GM23248 (cell line): ENCODE measurements at regions not wholly inside any gene's neighbourhood (a gene's known extent, or its start where the extent isn't known, plus 50 kb on each side); places are given as distances from the start of the nearest gene placed in this dataset.

Experiments
- DNase-seq: peaks from one replicate; pipeline ENCODE4 v3.0.0-alpha.2; 2015
- H2AFZ ChIP-seq: fragments of 200-600 bp; sonication (generic); 2 replicates; pipeline ENCODE4 v1.6.1; 2016; ENCODE audit warnings: antibody characterized with exemption
- H3F3A ChIP-seq: fragments of 200-600 bp; sonication (generic); 2 replicates; pipeline ENCODE4 v1.6.1; 2016; ENCODE audit warnings: mild to moderate bottlenecking, antibody characterized with exemption, mixed run types; ENCODE audit not compliant: insufficient read depth
- H3K27ac ChIP-seq: fragments of 200-600 bp; sonication (generic); 2 replicates; pipeline ENCODE4 v1.5.1; 2016; ENCODE audit warnings: mild to moderate bottlenecking
- H3K27me3 ChIP-seq: fragments of 200-600 bp; sonication (generic); replicated peaks from 2 replicates; pipeline ENCODE4 v1.6.1; 2016; ENCODE audit warnings: mild to moderate bottlenecking; ENCODE audit not compliant: insufficient read depth
- H3K36me3 ChIP-seq: fragments of 200-600 bp; sonication (generic); 2 replicates; pipeline ENCODE4 v1.6.1; 2016; ENCODE audit warnings: low read depth, mild to moderate bottlenecking
- H3K4me1 ChIP-seq: fragments of 200-600 bp; sonication (generic); 2 replicates; pipeline ENCODE4 v1.6.1; 2016; ENCODE audit warnings: mild to moderate bottlenecking; ENCODE audit not compliant: insufficient read depth
- H3K4me2 ChIP-seq: fragments of 200-600 bp; sonication (generic); one replicate; pipeline ENCODE4 v1.6.1; 2016; ENCODE audit warnings: mild to moderate bottlenecking; ENCODE audit not compliant: unreplicated experiment
- H3K4me3 ChIP-seq: fragments of 200-600 bp; sonication (generic); 2 replicates; pipeline ENCODE4 v1.5.1; 2016; ENCODE audit warnings: mild to moderate bottlenecking
- H3K79me2 ChIP-seq: fragments of 200-600 bp; sonication (generic); 2 replicates; pipeline ENCODE4 v1.6.1; 2016; ENCODE audit warnings: mild to moderate bottlenecking; ENCODE audit not compliant: insufficient read depth
- H3K9ac ChIP-seq: fragments of 200-600 bp; sonication (generic); 2 replicates; pipeline ENCODE4 v1.6.1; 2016; ENCODE audit warnings: mild to moderate bottlenecking
- H3K9me2 ChIP-seq: fragments of 200-600 bp; sonication (generic); 2 replicates; pipeline ENCODE4 v1.6.1; 2016; ENCODE audit warnings: mixed run types, mild to moderate bottlenecking, moderate library complexity; ENCODE audit not compliant: insufficient read depth
- H3K9me3 ChIP-seq: fragments of 200-600 bp; sonication (generic); one replicate; pipeline ENCODE4 v1.6.1; 2017; ENCODE audit warnings: low read depth
- H4K20me1 ChIP-seq: fragments of 200-600 bp; sonication (generic); 2 replicates; pipeline ENCODE4 v1.6.0; 2016; ENCODE audit not compliant: insufficient read depth
- EZH2 ChIP-seq: fragments of 200-600 bp; sonication (generic); IDR thresholded peaks from 2 replicates; pipeline ENCODE4 v1.6.1; 2018; ENCODE audit warnings: antibody characterized with exemption, mild to moderate bottlenecking; ENCODE audit not compliant: insufficient read depth, poor library complexity, severe bottlenecking
- EZH2phosphoT487 ChIP-seq: fragments of 200-600 bp; sonication (generic); IDR thresholded peaks from 2 replicates; pipeline ENCODE4 v1.6.1; 2018; ENCODE audit warnings: antibody characterized with exemption, moderate library complexity, mild to moderate bottlenecking, low read depth; ENCODE audit not compliant: insufficient read depth
- WGBS, 2 experiments: methylation state at CpG; one replicate each; pipeline ENCODE4 v1.1.6; 2015 to 2017; ENCODE audit warnings: low lambda C conversion rate in 2 of 2, low coverage in 1 of 2; ENCODE audit errors: missing lambda C conversion rate in 2 of 2; 5-methylcytosine and 5-hydroxymethylcytosine counted together
- in situ Hi-C: fragments of 300-500 bp; cut with MboI; formaldehyde crosslinking; loops from 2 replicates; pipeline ENCODE4 v1.15.0; 2020

GRCh38 chr2:37471994-37472393, 127.6 kb downstream of the QPCT start:
- Histone ChIP-seq H4K20me1 (no peaks in the 10 kb centered on the region), H3K27me3 (no peaks in the 10 kb centered on the region), H3K36me3 (no peaks in the 10 kb centered on the region), H3K9me3 (no peaks in the 10 kb centered on the region), H3K9me2 (no peaks in the 10 kb centered on the region), H3K27ac (peak overlapping the region; percentile 74), H3K4me1 (peaks cover 28% of the 10 kb centered on the region), H3F3A (peaks cover 27% of the 10 kb centered on the region), H2AFZ (no peak overlapping the region), H3K4me3 (0 out of 2 replicates have a peak overlapping the region, but pooled peaks have one; percentile 18), H3K9ac (peak overlapping the region; percentile 36; the same call in 1 of the 2 replicates), H3K4me2 (peak overlapping the region; percentile 68), H3K79me2 (no peaks in the 10 kb centered on the region)
- TF ChIP-seq EZH2 (no peak), EZH2phosphoT487 (no peak)
- in situ Hi-C loops: no loop called here
- 0 to 2% methylated on average over 1 of the region's 1 CpG for WGBS, 2 experiments
- DNase-seq: peak; percentile 92

- TF ChIP-seq EZH2phosphoT487: no peak
- no peak for TF ChIP-seq EZH2
- Histone ChIP-seq H4K20me1 (no peaks in the 10 kb centered on the region), H3K4me1 (peaks cover 38% of the 10 kb centered on the region), H3K9me3 (no peaks in the 10 kb centered on the region), H3K9ac (peak overlapping the region; percentile 36; the same call in 1 of the 2 replicates), H3F3A (peaks cover 27% of the 10 kb centered on the region), H2AFZ (no peak overlapping the region), H3K27me3 (no peaks in the 10 kb centered on the region), H3K4me2 (peak overlapping the region; percentile 68), H3K9me2 (no peaks in the 10 kb centered on the region), H3K4me3 (no peak overlapping the region), H3K27ac (peak overlapping the region; percentile 74), H3K36me3 (no peaks in the 10 kb centered on the region), H3K79me2 (no peaks in the 10 kb centered on the region)
- DNase-seq: peak; percentile 88
- WGBS, 2 experiments: 28 to 31% methylated on average over 2 of the region's 2 CpGs
- in situ Hi-C loops: no loop called here
Measured at GRCh38 chr2:37472959-37473358, 128.5 kb downstream of the QPCT start.

- no peaks in the 10 kb centered on the region for H3K9me2 ChIP-seq
- peaks cover 22% of the 10 kb centered on the region for H3F3A ChIP-seq
- no peaks in the 10 kb centered on the region for H3K27me3 ChIP-seq
- DNase-seq: no peak
- TF ChIP-seq EZH2 (no peak), EZH2phosphoT487 (no peak)
- no peak overlapping the region for H3K4me3 ChIP-seq
- no peak overlapping the region for H3K9ac ChIP-seq
- H4K20me1 ChIP-seq: no peaks in the 10 kb centered on the region
- no peak overlapping the region for H3K4me2 ChIP-seq
- 83 to 88% methylated on average over 4 of the region's 4 CpGs for WGBS, 2 experiments
- H3K27ac ChIP-seq: no peak overlapping the region
- peaks cover 35% of the 10 kb centered on the region for H3K4me1 ChIP-seq
- H3K79me2 ChIP-seq: no peaks in the 10 kb centered on the region
- in situ Hi-C loops: no loop called here
- no peaks in the 10 kb centered on the region for H3K9me3 ChIP-seq
- H2AFZ ChIP-seq: no peak overlapping the region
- no peaks in the 10 kb centered on the region for H3K36me3 ChIP-seq
Measured at GRCh38 chr2:37476411-37476810, 132.0 kb downstream of the QPCT start.

- TF ChIP-seq EZH2: no peak
- TF ChIP-seq EZH2phosphoT487: no peak
- in situ Hi-C loops: no loop called here
- H3K27me3 ChIP-seq: no peaks in the 10 kb centered on the region
- H3K36me3 ChIP-seq: no peaks in the 10 kb centered on the region
- peaks cover 21% of the 10 kb centered on the region for H3K4me1 ChIP-seq
- no peak overlapping the region for H3K9ac ChIP-seq
- no peaks in the 10 kb centered on the region for H3K9me3 ChIP-seq
- H3F3A ChIP-seq: peaks cover 8% of the 10 kb centered on the region; the same call in 1 of the 2 replicates
- peak; percentile 20 for DNase-seq
- H3K27ac ChIP-seq: no peak overlapping the region
- no peaks in the 10 kb centered on the region for H3K79me2 ChIP-seq
- H3K4me3 ChIP-seq: no peak overlapping the region
- no peak overlapping the region for H3K4me2 ChIP-seq
- no peaks in the 10 kb centered on the region for H3K9me2 ChIP-seq
- no peaks in the 10 kb centered on the region for H4K20me1 ChIP-seq
- no peak overlapping the region for H2AFZ ChIP-seq
Measured at GRCh38 chr2:37477921-37478320, 133.5 kb downstream of the QPCT start.

DNA sequence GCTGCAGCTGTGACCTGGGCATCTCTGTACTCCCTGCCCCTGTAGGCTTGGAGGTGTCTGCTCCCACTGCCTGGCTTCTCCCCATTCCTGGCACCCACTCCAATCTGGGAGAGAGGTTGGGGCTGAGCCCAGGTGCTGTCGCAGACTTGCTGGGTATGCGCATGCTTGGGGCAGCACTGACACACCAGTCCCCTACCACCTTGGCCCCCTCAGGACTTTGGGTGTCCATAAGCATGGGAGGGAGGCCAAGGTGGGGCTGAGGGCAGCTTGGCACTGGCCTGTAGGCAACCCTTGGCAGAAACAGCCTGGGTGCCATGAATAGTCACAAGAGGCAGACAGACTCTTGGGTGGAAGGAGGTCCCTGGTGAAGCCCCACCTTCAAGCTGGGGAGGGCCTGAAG, 136.8 kb downstream of the QPCT start:
- H3K36me3 ChIP-seq: no peaks in the 10 kb centered on the region
- in situ Hi-C loops: no loop called here
- H3K79me2 ChIP-seq: no peaks in the 10 kb centered on the region
- no peak overlapping the region for H3K27ac ChIP-seq
- TF ChIP-seq EZH2 (no peak), EZH2phosphoT487 (no peak)
- H3K4me1 ChIP-seq: peaks cover 13% of the 10 kb centered on the region
- H3K9ac ChIP-seq: no peak overlapping the region
- no peaks in the 10 kb centered on the region for H3K9me3 ChIP-seq
- H3K9me2 ChIP-seq: no peaks in the 10 kb centered on the region
- no peak for DNase-seq
- no peak overlapping the region for H3K4me2 ChIP-seq
- no peaks in the 10 kb centered on the region for H3K27me3 ChIP-seq
- H4K20me1 ChIP-seq: no peaks in the 10 kb centered on the region
- no peak overlapping the region for H2AFZ ChIP-seq
- WGBS, 2 experiments: 94 to 100% methylated on average over 2 of the region's 2 CpGs
- no peak overlapping the region for H3K4me3 ChIP-seq
- no peaks in the 10 kb centered on the region; the same call in 1 of the 2 replicates for H3F3A ChIP-seq
